ENCODE measurements at regions not wholly inside any gene's neighbourhood (a gene's known extent, or its start where the extent isn't known, plus 50 kb on each side); places are given as distances from the start of the nearest gene placed in this dataset.

GRCh38 chr2:219747637-219748036 lies 120.2 kb downstream of the SLC4A3 start:
- TF ChIP-seq CTCF (IDR thresholded peaks at IDR 0.05): no peak
- TF ChIP-seq POLR2A (IDR thresholded peaks at IDR 0.05): no peak
